Superior temporal gyrus (tissue), 1 donor: ENCODE measurements at regions not wholly inside any gene's neighbourhood (a gene's known extent, or its start where the extent isn't known, plus 50 kb on each side); places are given as distances from the start of the nearest gene placed in this dataset.

Experiments
- DNase-seq: peaks from one replicate; pipeline ENCODE4 v3.0.0-alpha.2; 2016; ENCODE audit errors: extremely low spot score

DNA sequence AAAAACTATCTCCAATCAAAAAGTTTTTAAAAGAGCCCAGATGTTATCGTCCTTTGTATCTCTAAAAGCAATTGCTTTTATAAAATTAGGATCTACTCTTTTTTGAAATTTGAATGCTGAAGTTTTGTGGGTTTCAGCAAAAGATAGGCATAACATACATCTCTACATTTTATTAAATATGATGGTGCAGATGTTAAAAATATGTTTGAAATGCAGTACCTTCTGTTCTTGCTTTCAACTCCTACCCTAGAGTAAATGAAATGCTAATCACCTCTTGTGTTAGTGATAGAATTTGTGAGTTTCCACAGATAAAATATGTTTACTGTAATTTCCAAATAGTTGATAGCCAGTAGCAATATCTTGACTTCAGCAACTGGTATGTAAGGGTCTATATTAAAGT lies 95.7 kb upstream of the VPREB1 start:
- DNase-seq, result no peak

DNA sequence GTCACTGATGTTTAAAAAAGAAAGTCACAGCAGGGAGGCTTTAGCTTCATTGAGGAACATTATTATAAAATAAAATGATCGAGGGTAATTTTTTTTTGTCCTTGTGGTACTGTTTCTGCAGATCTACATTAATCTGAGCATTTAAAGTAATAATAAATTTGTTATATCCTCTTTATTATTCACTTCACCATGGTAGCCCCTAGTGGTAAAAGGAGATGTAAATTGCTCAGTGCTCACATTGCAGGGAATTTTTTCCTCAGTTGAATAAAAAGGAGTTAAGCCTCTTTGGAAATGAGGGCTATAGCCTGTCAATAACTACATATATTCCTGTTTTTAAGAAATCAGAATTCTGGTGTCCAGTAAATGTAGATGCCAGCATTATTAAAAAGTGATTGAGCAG lies 99.7 kb upstream of the VPREB1 start:
- no peak for DNase-seq

DNA sequence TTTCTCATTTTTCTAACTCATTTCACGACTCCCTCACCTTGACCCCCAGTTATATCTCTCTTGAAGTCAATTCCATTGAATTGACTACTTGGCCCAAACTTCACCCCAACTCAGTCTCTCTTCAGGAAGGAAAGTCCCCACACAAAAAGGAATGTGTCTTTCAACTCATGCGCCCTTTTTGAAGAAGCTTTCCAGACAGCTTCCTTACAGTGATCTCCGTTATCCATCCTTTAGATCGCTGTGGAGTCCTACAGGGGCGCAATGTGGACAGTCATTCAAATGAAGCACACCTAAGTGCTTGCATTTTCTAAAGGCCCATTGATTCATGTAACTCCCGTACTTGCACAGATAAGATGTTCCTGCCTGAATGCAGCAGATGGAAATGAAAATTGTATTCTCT lies 101.1 kb upstream of the VPREB1 start:
- no peak for DNase-seq

DNA sequence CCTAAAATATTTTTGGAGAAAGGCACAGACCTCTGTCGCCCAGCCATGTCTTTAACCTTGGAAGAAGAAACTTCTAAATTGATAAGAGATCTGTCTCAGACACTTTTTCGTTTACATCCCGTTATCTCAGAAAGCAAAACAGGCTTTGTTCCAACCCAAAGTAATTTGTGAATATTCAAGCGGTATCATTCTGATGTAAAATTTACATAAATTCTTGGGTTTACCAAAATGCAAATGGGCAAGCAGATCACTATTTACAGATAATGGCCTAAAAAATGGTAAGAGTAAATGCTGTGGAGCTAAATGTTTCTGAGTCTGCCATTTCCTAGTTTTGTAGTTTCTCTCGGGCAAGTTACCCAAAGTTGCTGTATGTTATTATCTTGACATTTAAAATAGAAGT lies 101.9 kb upstream of the VPREB1 start:
- DNase-seq, result no peak

DNA sequence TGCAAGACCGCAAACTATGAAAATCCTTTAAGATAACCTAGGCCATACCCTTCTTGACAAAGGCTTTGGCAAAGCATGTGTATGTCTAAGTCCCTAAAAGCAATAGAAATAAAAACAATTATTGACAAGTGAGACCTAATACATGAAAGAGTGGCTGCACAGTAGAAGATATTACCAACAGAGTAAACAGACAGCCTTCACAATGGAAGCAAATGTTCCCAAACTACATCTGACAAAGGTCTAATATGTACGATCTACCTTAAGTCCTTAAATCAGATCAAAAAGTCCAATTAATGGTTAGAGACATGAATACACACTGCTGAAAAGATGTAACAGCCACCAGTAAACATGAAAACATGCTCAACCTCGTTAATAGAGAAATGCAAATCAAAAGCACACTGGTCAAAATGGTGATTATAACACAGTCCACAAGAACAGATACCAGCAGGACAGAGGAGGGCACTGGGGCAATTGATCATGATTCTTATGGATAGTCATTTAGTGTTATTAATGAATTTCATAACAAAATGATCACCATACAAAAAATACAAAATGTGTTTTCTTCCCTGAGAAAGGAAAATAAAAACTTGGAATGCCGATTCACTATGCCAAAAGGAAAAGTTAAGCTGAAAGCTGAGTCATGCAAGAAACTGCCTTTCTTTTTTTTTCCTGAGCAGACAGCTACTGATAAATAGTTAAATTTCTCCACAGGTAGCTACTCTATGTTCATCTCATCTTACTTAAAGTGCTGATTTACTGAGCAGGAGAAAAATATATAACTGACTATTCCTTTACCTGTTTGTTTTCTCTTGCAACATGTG lies 102.6 kb upstream of the VPREB1 start:
- no peak for DNase-seq

DNA sequence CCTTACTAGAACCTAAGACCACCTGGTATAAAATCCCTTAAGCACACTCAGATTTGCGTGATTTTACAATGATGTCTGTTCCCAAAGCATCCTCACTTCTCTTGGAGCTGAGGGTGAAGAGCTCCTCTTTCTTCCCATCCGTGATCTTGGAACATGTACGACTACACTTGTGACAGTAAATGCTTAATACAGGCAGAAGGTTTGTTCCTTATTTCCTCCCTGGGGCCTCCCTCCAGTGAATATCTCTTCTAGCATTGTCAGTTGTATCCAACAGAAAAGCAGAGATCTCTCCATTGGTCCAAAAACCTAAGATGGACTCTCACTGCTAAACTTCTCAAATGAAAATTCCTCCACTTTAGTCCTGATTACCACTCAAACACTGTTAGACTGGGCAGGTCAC lies 103.6 kb upstream of the VPREB1 start:
- DNase-seq, result no peak

DNA sequence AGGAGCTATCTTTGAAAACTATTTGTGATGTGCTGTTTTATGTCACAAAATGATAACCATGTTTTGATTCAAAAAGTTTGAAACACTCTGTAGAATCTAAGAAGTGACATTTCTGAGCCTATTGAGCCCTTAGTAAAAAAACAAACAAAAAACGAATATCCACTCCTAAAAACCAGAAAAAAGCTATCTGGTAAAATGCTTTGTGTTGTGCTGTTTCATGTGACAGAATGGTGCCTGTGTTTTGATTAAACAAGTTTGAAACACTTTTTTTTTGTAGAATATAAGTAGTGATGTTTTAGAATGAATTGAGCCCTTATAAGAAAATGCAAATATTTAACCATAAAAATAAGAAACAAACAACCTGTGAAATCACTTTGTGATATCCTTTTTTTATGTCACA lies 105.2 kb upstream of the VPREB1 start:
- DNase-seq, result no peak

DNA sequence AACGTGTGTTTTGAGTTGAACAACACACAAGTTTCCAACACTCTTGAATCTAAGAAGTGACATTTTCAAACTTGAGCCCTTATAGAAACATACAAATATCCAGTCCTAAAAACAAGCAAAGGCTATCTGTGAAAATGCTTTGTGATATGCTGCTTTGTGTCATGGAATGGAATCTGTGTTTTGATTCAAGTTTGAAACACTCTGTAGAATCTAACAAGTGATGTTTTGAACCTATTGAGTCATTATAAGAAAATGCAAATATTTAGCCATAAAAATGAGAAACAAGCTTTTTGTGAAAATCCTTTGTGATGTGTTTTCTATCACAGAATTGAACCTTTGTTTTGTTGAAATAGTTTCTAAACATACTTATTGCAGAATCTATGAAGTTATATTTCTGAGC lies 105.7 kb upstream of the VPREB1 start:
- DNase-seq, result no peak

DNA sequence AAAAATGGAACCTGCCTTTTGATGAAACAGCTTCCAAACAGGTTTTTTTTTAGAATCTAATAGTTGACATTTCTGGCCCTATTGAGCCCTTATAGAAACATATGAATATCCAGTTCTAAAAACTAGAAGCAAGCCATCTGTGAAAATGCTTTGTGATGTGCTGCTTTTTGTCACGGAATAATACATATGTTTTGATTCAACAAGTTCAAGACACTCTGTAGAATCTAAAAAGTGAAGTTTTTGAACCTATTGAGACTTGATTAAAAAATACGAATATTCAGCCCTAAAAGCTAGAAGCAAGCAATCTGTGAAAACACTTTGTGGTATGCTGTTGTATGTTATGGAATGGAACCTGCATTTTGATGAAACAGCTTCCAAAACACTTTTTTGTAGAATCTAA lies 106.7 kb upstream of the VPREB1 start:
- DNase-seq, result no peak

DNA sequence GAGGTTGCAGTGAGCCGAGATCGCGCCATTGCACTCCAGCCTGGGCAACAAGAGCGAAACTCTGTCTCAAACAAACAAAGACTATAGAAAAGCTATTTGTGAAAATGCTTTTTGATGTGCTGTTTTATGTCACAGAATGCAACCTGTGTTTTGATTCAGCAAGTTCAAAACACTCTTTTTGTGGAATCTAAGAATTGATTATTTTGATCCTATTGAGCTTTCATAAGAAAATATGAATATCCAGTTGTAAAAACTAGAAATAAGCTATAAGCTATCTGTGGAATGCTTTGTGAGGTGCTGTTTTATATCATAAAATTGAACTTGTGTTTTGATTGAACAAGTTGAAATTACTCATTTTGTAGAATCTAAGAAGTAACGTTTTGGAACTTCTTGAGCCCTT lies 110.7 kb upstream of the VPREB1 start:
- DNase-seq, result no peak

DNA sequence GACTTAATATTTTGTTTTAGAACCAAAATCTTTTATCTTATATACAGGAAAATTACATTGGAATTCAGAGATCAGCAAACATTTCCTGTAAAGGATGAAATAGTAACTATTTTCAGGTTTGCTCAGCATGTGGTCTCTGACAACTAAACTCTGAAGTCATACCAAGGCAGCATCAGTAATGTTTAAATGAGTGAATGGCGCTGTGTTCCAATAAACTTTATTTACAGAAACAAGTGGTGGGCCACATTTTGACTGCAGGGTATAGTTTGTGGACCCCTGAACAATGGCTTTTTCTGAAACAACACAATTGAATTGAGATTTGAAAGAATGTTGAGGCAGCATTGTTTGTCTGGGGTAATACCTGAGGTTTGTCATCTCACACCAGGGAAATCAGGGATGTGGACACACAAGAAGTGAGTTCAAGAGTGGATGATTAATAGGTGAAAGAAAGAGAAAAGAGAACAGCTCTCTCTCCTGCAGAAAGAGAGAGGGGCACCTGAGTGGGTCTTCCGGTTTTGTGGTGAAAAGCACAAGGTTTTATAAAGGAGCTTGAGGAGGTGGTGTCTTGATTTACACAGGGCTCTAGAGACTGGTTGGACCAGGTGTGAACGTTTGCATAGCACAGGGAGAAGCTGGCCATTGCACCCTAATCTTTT lies 113.5 kb upstream of the VPREB1 start:
- no peak for DNase-seq

DNA sequence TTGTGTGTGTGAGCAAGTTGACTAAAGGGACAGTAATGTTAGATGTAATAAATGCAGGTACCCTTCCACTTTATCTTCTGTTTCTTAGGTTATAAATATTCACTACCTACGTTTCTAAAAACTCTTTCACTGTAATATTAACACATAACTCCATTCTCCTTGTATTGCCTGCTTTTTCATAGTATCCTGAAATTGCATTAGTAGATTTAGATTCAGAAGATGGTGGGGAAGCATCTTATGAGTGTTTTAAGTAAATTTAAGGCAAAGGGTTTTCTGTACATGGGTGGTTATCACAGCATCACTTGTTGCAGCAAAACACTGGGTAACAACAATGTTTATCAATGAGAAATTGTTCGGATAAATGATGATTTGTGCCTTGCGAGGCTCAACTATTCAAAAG lies 115.2 kb upstream of the VPREB1 start:
- DNase-seq, result no peak

DNA sequence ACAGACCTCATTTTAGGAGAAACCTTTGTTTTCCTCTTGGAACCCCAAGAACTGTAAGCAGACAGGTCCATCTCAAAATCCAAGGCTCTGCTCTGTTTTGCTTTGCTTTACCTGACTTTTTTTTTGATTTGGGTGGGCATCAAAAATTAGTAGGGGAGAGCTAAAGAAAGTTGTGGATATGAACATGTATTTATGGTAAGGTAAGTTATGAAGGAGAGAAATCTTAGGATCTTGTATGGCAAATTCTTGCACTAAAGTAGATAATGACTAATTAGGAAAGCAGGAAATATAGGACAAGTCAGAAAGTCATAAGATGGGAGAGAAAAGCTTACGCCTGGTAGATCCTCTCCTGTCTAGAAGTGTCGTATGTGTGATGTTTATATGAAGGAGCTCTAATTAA lies 116.1 kb upstream of the VPREB1 start:
- no peak for DNase-seq

DNA sequence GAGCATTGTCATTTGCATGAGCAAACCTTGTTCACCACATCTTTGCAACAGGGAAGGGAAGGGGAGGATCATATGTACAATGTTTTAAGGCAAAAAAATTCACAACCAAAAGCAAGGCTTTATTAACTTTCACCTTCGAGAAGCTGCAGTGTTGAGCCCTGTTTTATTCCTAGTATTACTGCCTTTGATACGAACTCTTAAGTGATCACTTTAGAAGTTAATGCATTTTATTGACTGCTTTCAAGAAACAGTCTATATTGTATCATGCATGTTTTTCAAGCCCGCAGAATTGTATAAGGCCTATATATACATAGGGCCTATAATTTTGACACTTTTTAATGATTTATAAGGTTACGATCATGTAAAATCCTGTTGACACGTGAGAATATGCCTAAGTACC lies 117.5 kb upstream of the VPREB1 start:
- no peak for DNase-seq

DNA sequence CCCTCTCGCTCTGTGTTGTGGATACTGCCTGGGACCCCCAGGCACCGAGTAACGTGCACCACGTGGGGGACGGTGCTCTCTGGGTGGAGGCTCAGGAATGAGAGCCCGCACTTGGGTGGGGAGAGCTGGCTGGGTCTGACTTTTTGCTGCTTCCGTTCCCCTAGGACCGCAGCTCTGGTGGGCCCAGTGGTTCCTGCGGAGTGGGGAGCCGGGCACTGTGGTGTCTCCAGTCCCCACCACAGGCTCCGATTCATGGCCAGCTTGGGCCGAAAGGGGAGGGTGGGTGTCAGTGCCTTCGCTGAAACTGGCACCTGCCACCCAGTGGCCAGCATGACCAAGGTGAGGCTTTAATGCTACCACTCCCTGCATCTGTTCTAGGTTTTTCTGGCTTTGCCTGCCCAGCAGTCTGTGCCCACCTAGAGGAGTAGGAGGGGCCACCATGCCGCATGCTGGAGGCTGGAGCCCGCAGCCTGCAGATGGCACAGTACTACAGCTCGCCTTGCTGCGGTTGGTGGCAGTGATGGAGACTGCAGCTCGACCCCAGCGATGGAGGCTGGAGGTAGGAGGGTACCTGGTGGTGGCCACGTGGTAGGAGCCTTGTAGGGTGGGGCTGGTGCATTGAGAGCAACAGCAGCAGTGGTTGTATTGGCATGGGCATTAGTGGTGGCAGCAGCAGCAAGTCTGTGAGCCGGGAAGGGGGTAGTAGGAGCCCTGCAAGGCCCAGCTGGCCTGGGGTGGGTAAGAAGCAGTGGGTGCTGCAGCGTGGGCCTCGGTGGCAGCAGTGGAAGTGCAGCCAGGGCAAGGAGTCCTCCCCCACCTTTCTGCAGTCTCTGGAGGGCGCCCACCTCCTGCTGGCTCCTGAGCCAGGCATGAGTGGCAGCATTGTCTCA lies 118.8 kb upstream of the VPREB1 start:
- no peak for DNase-seq

DNA sequence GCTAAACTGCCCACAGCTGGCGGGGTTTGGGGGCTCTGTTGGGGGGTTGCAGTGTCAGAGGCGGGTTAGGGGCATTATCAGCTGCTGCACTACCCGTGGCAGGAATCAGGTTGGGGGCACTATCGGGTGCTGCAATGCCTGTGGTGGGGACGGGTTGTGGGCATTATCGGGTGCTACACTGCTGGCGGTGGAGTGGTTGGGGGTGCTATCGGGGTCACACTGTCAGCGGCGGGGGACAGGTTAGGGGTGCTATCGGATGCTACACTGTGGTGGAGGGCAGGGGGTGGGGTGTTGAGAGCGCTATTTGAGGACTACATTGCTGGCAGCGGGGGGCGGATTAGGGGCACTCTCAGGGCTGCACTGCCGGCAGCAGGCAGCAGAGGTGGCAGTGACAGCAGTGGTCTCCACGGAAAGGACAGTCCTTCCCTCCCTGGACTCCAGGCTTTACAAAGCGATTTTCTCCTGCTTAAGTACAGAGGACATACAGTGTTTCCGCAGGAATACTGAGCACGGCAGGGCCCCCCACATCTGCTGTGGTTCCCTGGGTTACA lies 119.5 kb upstream of the VPREB1 start:
- no peak for DNase-seq

DNA sequence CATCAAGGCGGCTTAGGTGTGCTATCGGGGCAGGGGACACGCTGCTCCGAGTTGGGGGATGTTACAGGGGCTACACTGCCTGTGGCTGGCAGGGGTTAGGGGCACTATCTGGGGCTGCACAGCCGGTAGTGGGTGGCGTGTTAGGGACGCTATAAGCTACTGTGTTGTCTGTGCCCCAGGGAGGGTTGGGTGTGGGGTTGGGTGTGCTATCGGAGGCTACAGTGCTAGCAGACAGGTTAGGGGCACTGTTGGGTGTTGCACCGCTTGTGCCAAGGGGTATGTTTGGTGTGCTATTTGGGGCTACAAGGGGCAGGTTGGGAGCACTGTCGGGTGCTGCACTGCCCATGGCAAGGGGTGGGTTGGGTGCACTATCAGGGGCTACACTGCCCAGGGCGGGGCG lies 120.2 kb upstream of the VPREB1 start:
- no peak for DNase-seq

DNA sequence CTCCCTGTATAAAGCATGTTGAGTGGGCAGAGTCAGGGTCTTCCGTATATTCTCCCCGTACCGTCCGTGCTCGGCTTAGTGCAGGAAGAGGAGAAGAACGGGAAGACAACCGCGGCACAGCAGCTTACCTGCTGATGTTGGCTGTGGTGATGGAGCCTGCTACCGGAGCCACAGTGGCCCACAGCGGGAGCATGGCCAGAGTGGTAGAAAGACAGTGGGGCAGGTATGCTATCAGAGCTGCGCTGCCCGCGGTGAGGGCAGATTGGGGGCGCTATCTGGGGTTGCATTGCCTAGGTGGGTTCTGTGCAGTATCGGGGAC lies 120.7 kb upstream of the VPREB1 start:
- DNase-seq, result no peak

DNA sequence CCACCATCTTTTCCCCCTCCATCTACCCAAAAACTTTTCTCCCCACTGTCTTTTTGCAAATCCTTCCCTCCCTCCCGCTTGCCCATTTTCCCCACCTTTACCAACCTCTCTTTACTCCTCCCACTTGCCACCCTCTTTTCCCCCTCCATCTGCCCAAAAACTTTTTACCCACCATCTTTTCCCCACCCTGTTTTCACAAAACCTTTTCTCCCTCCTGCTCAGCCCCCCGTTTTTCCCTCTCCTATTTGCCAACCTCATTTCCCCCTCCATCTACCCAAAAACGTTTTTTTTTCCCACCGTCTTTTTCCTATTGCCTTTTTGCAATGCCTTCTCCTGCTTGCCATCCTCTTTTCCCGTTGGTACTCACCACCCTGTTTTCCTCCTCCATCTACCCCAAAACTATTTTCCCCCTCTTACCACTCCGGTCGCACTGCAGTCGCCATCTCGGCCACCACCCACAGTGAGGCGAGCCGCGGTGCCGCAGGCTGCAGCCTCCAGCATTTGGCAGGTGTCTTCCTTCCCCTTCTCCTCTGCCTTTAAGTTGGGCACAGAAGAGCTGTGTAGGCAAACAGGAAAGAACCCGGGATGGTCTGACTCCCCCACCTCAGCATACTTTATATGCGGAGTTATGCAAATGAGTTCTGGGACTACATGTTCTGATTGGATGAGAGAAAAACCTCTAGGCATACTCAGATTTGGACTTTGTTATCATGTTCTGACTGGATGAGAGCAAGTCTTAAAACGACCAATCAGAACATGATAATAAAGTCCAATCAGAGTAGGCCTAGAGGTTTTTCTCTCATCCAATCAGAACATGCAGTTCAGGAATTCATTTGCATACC lies 121.2 kb upstream of the VPREB1 start:
- no peak for DNase-seq

DNA sequence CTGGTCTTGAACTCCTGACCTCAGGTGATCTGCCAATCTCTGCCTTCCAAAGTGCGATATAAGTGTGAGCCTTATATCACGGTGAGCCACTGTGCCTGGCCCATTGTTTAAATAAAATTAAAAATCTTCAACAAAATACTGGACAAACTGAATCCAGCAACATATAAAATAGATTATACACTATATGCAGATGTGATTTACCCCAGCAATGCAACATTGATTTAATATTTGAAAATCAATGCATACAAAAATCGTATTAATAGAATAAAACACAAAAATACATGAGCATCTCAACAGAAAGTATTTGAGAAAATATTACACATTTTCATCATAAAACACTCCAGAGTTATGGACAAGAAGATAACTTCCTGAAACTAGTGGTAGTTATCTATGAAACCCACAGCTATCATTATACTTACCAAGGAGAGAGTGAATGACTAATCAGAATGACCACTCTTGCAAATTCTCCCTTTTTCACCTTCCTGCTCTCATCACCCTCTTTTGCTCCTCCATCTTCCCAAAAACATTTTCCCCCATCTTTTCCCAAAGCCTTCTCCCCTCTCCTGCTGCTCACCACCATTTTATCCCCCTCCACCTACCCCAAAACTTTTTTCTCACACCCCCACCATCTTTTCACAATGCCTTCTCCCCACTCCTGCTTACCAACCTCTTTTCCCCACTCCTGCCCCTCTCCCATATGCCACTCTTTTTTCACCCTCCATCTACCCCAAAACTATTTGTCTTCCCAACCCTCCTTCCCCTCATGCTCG lies 122.1 kb upstream of the VPREB1 start:
- DNase-seq, result no peak

DNA sequence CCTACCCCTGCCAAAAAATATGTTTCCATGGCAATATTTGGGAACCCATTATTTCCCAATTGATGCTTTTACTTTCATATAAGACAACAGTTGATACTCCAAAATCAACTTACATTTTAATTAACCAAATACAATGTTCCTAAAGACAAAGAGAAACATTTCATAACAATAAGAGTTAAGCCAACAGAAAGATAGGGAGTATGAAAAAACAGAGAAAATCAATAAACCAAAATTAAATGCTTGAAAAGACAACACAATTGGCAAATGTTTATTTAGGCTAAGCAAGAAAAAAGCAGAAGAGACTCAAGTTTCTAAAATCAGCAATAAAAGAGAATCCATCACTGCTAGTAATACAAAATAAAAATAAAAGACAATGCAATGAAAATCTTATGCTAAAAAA lies 123.1 kb upstream of the VPREB1 start:
- DNase-seq, result no peak
